Gastrocnemius medialis (tissue), 4 donors: ENCODE measurements at regions not wholly inside any gene's neighbourhood (a gene's known extent, or its start where the extent isn't known, plus 50 kb on each side); places are given as distances from the start of the nearest gene placed in this dataset.

Experiments
- CTCF ChIP-seq, 5 experiments: fragments of 450-650 bp in 3 of 5; fragments of 200-600 bp in 2 of 5; sonication (generic) in 2 of 5; IDR thresholded peaks in 4 of 5; conservative IDR thresholded peaks in 1 of 5; 1 replicate in 4 of 5; 2 replicates in 1 of 5; pipeline ENCODE4 v1.5.1; 2016 to 2019; ENCODE audit warnings: antibody characterized with exemption in 5 of 5, mild to moderate bottlenecking in 3 of 5, moderate library complexity in 3 of 5
- POLR2A ChIP-seq, 2 donors: fragments of 450-650 bp; IDR thresholded peaks; one replicate each; pipeline ENCODE4 v1.6.1; 2017; ENCODE audit warnings: antibody characterized with exemption in 2 of 2, mild to moderate bottlenecking in 2 of 2, moderate library complexity in 2 of 2

- TF ChIP-seq CTCF (IDR thresholded peaks at IDR 0.05 in 4 of 5, conservative IDR thresholded peaks at IDR 0.05 in 1 of 5): no peak
- TF ChIP-seq POLR2A (IDR thresholded peaks at IDR 0.05): no peak
These were observed 72.9 kb upstream of the VRK2 start for GRCh38 chr2:57973621-57974186.
